AG04450 (cell line): ENCODE measurements at regions not wholly inside any gene's neighbourhood (a gene's known extent, or its start where the extent isn't known, plus 50 kb on each side); places are given as distances from the start of the nearest gene placed in this dataset.
"Not testable (repeated sequence)": the region's sequence is repeated elsewhere in the genome, so short reads cannot be mapped to it uniquely, and the experiment has no call there.

Experiments
- CTCF ChIA-PET: fragments of 300-600, 350-600 bp; formaldehyde crosslinking; extraction: SDS; loops from one replicate; lab custom pipeline; 2022; ENCODE audit warnings: antibody characterized with exemption, inconsistent platforms; lab: Charles Lee
- POLR2A ChIA-PET: fragments of 350-600 bp; formaldehyde crosslinking; extraction: SDS; loops from one replicate; lab custom pipeline; 2021; ENCODE audit warnings: antibody characterized with exemption, inconsistent platforms; lab: Yijun Ruan, JAX
- DNase-seq: peaks from one replicate; pipeline ENCODE4 v3.0.0-alpha.2; 2011; ENCODE audit warnings: low read depth, low spot score
- H3K27ac ChIP-seq: one replicate; pipeline ENCODE4 v1.5.1; 2012; ENCODE audit warnings: low read depth, low read length, control low read depth
- H3K27me3 ChIP-seq: one replicate; pipeline ENCODE4 v1.6.0; 2012; ENCODE audit warnings: low read length; ENCODE audit not compliant: control insufficient read depth, insufficient read depth
- H3K4me3 ChIP-seq: 2 replicates; pipeline ENCODE4 v1.5.1; 2011; ENCODE audit warnings: mild to moderate bottlenecking, low read depth, low read length, control low read depth
- H3K9me3 ChIP-seq: 2 replicates; pipeline ENCODE4 v1.5.1; 2012; ENCODE audit warnings: low read length; ENCODE audit not compliant: control insufficient read depth, insufficient read depth
- TF ChIP-seq, protein P1 (sequence below): IDR thresholded peaks from 2 replicates; pipeline ENCODE4 v1.5.1; 2011; ENCODE audit warnings: low read depth, low read length, control low read depth, inconsistent platforms

DNA sequence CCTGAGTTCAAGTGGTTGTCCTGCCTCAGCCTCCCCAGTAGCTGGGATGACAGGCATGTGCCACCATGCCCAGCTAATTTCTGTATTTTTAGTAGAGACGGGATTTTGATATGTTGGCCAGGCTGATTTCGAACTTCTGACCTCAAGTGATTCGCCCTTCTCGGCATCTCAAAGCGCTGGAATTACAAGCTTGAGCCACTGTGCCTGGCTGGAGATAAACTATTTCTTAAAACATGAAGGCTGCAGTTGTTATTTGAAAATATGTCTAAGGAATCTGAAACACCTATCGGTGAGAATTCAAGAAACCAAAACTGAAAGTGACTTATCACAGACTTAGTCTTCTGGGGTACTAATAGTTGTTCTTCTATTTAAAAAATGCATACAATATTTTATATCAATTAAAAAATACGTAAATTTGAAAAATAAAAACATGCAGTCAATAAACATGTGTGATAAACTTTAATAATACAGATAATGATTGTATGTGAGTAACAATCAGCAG lies 176.9 kb upstream of the PRSS58 start:
- Histone ChIP-seq H3K27me3 (no peaks in the 10 kb centered on the region), H3K4me3 (no peak overlapping the region), H3K27ac (no peak overlapping the region), H3K9me3 (peaks cover 7% of the 10 kb centered on the region)
- ChIA-PET POLR2A (no interaction called here), CTCF (interaction anchor here (1.2 to 2.1 kb wide), 4 partner anchors 9 to 49 kb away, joined by 3 to 11 read pairs (median 8); no protein-coding TSS in a partner anchor)
- TF ChIP-seq, protein P1, sequence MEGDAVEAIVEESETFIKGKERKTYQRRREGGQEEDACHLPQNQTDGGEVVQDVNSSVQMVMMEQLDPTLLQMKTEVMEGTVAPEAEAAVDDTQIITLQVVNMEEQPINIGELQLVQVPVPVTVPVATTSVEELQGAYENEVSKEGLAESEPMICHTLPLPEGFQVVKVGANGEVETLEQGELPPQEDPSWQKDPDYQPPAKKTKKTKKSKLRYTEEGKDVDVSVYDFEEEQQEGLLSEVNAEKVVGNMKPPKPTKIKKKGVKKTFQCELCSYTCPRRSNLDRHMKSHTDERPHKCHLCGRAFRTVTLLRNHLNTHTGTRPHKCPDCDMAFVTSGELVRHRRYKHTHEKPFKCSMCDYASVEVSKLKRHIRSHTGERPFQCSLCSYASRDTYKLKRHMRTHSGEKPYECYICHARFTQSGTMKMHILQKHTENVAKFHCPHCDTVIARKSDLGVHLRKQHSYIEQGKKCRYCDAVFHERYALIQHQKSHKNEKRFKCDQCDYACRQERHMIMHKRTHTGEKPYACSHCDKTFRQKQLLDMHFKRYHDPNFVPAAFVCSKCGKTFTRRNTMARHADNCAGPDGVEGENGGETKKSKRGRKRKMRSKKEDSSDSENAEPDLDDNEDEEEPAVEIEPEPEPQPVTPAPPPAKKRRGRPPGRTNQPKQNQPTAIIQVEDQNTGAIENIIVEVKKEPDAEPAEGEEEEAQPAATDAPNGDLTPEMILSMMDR, result no peak
- no peak for DNase-seq

DNA sequence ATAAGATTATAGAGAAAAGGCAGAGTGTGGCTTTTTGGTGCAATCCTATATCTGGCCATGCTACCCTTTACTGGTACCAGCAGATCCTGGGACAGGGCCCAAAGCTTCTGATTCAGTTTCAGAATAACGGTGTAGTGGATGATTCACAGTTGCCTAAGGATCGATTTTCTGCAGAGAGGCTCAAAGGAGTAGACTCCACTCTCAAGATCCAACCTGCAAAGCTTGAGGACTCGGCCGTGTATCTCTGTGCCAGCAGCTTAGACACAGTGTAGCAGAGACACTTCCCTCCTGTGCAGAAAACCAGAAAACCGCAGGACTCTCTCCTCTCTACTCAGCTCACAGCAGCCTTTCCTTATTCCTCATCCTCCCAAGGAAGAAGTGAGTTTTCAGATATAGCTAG lies 176.3 kb upstream of the PRSS58 start:
- POLR2A ChIA-PET, result not testable (repeated sequence)
- CTCF ChIA-PET, result interaction anchor here (0.9 to 2.1 kb wide), 5 partner anchors 10 to 95 kb away, joined by 3 to 11 read pairs (median 7); no protein-coding TSS in a partner anchor

DNA sequence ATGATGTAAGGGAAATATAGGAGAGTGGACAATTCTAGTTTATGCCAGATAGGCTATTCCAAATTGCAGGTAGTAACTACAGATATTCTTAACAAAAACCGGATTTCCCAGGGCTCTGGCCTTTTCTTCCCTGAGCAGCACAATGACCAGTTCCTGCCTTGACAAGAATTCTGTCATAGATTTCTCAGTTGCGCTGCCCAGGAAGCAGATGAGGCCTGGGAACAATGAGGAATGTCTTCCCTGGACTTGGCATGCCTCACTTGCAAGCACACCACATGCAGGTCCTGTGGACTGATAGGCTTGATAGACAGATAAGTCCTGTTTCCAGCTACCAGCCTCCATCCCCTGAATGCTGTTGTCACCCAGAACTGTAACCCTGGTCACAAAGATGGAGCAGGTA lies 174.5 kb upstream of the PRSS58 start:
- no peak overlapping the region for H3K4me3 ChIP-seq
- no peaks in the 10 kb centered on the region for H3K27me3 ChIP-seq
- no peak overlapping the region for H3K27ac ChIP-seq
- DNase-seq, result no peak
- CTCF ChIA-PET, result interaction anchor here (1.3 kb wide), 2 partner anchors 27 to 351 kb away, joined by 3 to 5 read pairs; no protein-coding TSS in a partner anchor
- TF ChIP-seq, protein P1, result no peak
- H3K9me3 ChIP-seq, result no peaks in the 10 kb centered on the region
- POLR2A ChIA-PET, result no interaction called here

More for the DNA sequence above, 176.3 kb upstream of the PRSS58 start:
- H3K27ac ChIP-seq, DNase-seq, H3K27me3 ChIP-seq, H3K4me3 ChIP-seq, H3K9me3 ChIP-seq: not testable (repeated sequence)

DNA sequence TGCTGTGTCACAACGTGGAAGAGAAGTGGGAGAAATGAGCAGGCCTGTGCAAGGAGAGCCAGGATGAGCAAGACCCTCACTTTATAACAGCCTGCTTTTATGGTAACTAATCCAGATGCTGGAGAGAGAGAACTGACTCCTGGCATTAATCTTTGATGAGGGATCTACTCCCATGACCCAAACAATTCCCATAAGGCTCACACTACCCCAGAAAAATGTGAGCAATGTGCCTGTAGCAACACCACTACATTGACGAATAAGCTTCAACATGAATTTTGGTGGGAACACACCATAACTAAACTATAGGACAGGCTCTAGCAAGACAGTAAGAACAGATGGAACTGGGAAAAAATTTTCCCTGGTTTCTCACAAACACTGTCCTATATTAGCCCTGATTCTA lies 173.6 kb upstream of the PRSS58 start:
- DNase-seq, result no peak
- Histone ChIP-seq H3K4me3 (no peak overlapping the region), H3K9me3 (no peaks in the 10 kb centered on the region), H3K27ac (no peak overlapping the region), H3K27me3 (no peaks in the 10 kb centered on the region)
- TF ChIP-seq, protein P1, result no peak
- CTCF ChIA-PET, result no interaction called here
- POLR2A ChIA-PET, result no interaction called here

DNA sequence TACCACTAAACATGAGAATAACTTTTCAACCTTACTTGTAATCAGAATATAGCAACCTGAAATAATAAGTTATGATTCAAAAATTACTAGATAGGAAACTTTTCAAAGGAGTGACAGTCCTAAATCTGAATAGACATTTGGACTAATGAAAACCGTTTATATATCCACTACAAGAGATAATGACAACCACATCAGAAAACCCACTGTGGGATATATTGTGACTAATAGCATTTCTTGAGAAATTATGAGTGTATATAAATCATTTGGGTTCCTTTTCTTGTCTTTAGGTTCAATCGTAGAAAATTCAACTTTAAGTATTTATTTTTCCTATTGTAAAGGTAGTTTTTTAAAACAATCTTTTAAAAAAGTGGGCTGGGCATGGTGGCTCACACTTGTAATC lies 170.2 kb upstream of the PRSS58 start:
- Histone ChIP-seq H3K27ac (no peak overlapping the region), H3K27me3 (no peaks in the 10 kb centered on the region), H3K4me3 (no peak overlapping the region), H3K9me3 (no peaks in the 10 kb centered on the region; the same call in 1 of the 2 replicates)
- ChIA-PET CTCF (interaction anchor here (1.0 kb wide), 1 partner anchor 71 kb away, joined by 3 read pairs; no protein-coding TSS in a partner anchor), POLR2A (no interaction called here)
- no peak for DNase-seq
- TF ChIP-seq, protein P1, result no peak
